B cell (primary cell): ENCODE measurements at regions not wholly inside any gene's neighbourhood (a gene's known extent, or its start where the extent isn't known, plus 50 kb on each side); places are given as distances from the start of the nearest gene placed in this dataset.

ENCODE experiments used
- ATAC-seq: fragments of 200-7000 bp; cut with Tn5 transposase; one replicate; pipeline ENCODE4 v1.10.0; 2021; ENCODE audit warnings: low read depth, mild to moderate bottlenecking, moderate number of reproducible peaks, moderate library complexity
- CTCF ChIA-PET: fragments of 350-600 bp; sonication (Branson Sonifier 250); formaldehyde crosslinking; loops from one replicate; lab custom pipeline; 2021; ENCODE audit warnings: antibody characterized with exemption, inconsistent platforms; lab: Charles Lee
- POLR2A ChIA-PET: fragments of 350-600 bp; sonication (Branson Sonifier 250); formaldehyde crosslinking; loops from one replicate; lab custom pipeline; 2021; ENCODE audit warnings: antibody characterized with exemption; lab: Charles Lee
- DNase-seq: peaks from one replicate; pipeline ENCODE4 v3.0.0; 2013
- H2AFZ ChIP-seq: 2 replicates; pipeline ENCODE4 v1.6.1; 2012; ENCODE audit warnings: mild to moderate bottlenecking, low read depth, low read length; ENCODE audit not compliant: insufficient read depth, poor library complexity, severe bottlenecking
- H3K27ac ChIP-seq, 2 donors: 1 replicate in 1 of 2; 2 replicates in 1 of 2; pipeline ENCODE4 v1.5.1; 2012 to 2013; ENCODE audit warnings: low read length in 2 of 2, mild to moderate bottlenecking in 2 of 2, moderate library complexity in 1 of 2
- H3K27me3 ChIP-seq, 4 experiments: fragments of 200-600 bp in 1 of 4; sonication (generic) in 1 of 4; replicated peaks in 1 of 4; 1 replicate in 2 of 4; 2 replicates in 2 of 4; pipeline versions ENCODE4 v1.6.1 to v1.7.0; 2013 to 2016; ENCODE audit warnings: low read length in 3 of 4, mild to moderate bottlenecking in 2 of 4, mixed read lengths in 1 of 4, moderate library complexity in 1 of 4; ENCODE audit not compliant: insufficient read depth in 4 of 4, control insufficient read depth in 3 of 4; ENCODE audit errors: control extremely low read depth in 1 of 4
- H3K36me3 ChIP-seq, 2 experiments: replicated peaks in 1 of 2; 1 replicate in 1 of 2; 2 replicates in 1 of 2; pipeline versions ENCODE4 v1.6.1 to v1.7.1; 2013; ENCODE audit warnings: low read length in 1 of 2; ENCODE audit not compliant: insufficient read depth in 2 of 2, control insufficient read depth in 1 of 2; ENCODE audit errors: control extremely low read depth in 1 of 2, extremely low read depth in 1 of 2
- H3K4me1 ChIP-seq, 2 donors: fragments of 200-600 bp in 1 of 2; sonication (generic) in 1 of 2; 1 replicate in 1 of 2; 2 replicates in 1 of 2; pipeline versions ENCODE4 v1.5.1 to v1.6.1; 2013 to 2017; ENCODE audit warnings: low read length in 2 of 2; ENCODE audit not compliant: control insufficient read depth in 2 of 2, insufficient read depth in 2 of 2
- H3K4me2 ChIP-seq: replicated peaks from 2 replicates; pipeline ENCODE3; 2012; ENCODE audit warnings: mild to moderate bottlenecking, low read depth, low read length; ENCODE audit not compliant: poor library complexity, severe bottlenecking
- H3K4me3 ChIP-seq, 5 experiments: fragments of 200-600 bp in 1 of 5; sonication (generic) in 1 of 5; 1 replicate in 3 of 5; 2 replicates in 2 of 5; pipeline versions ENCODE4 v1.5.1 to v1.7.0; 2011 to 2016; ENCODE audit warnings: low read length in 4 of 5, mild to moderate bottlenecking in 4 of 5, low read depth in 2 of 5, control low read depth in 1 of 5, moderate library complexity in 1 of 5; ENCODE audit not compliant: insufficient read depth in 1 of 5; ENCODE audit errors: control extremely low read depth in 1 of 5, extremely low read depth in 1 of 5
- H3K79me2 ChIP-seq: fragments of 200-600 bp; sonication (generic); one replicate; pipeline ENCODE4 v1.6.0; 2016; ENCODE audit warnings: low read length; ENCODE audit not compliant: control insufficient read depth, insufficient read depth
- H3K9ac ChIP-seq: fragments of 200-600 bp; sonication (generic); 2 replicates; pipeline ENCODE4 v1.6.1; 2017; ENCODE audit warnings: mild to moderate bottlenecking, low read length, moderate library complexity
- H3K9me3 ChIP-seq, 3 donors: one replicate each; pipeline versions ENCODE4 v1.6.1 to v1.7.1; 2013; ENCODE audit warnings: low read length in 2 of 3; ENCODE audit not compliant: control insufficient read depth in 2 of 3, insufficient read depth in 1 of 3; ENCODE audit errors: control extremely low read depth in 1 of 3
- H4K20me1 ChIP-seq: 2 replicates; pipeline ENCODE4 v1.6.0; 2012; ENCODE audit warnings: mild to moderate bottlenecking, low read length; ENCODE audit not compliant: insufficient read depth, control insufficient read depth, poor library complexity, severe bottlenecking
- H3K27ac Mint-ChIP-seq: one replicate; pipeline ENCODE4 v1.8.0; 2021; ENCODE audit warnings: mixed read lengths
- H3K27me3 Mint-ChIP-seq: one replicate; pipeline ENCODE4 v1.8.0; 2021; ENCODE audit warnings: mixed read lengths
- H3K4me1 Mint-ChIP-seq: one replicate; pipeline ENCODE4 v1.8.0; 2021; ENCODE audit warnings: mixed read lengths
- H3K4me3 Mint-ChIP-seq: one replicate; pipeline ENCODE4 v1.8.0; 2021; ENCODE audit warnings: mixed read lengths
- H3K9me3 Mint-ChIP-seq: one replicate; pipeline ENCODE4 v1.8.0; 2022; ENCODE audit warnings: mixed read lengths; ENCODE audit not compliant: insufficient read depth
- EZH2 ChIP-seq: IDR thresholded peaks from 2 replicates; pipeline ENCODE4 v1.6.1; 2012; ENCODE audit warnings: borderline replicate concordance, low read depth, mild to moderate bottlenecking, moderate library complexity, low read length; ENCODE audit not compliant: insufficient read depth, poor library complexity, severe bottlenecking
- WGBS: methylation state at CpG from one replicate; pipeline ENCODE4 v1.1.5; 2013; ENCODE audit warnings: missing lambda C conversion rate; ENCODE audit not compliant: insufficient coverage; 5-methylcytosine and 5-hydroxymethylcytosine counted together
- intact Hi-C: fragments of 100-400 bp; cut with micrococcal nuclease; formaldehyde crosslinking; loops from one replicate; pipeline ENCODE4 v1.10.0; 2022
- TF ChIP-seq, protein P1 (sequence below): fragments of 200-600 bp; IDR thresholded peaks from one replicate; pipeline ENCODE4 v1.8.0; 2022; ENCODE audit warnings: antibody characterized with exemption, mild to moderate bottlenecking

GRCh38 chr9:89743216-89743572 is 138.4 kb downstream of the GADD45G start:
- peak overlapping the region; percentile 60 for H3K4me2 ChIP-seq

More at GRCh38 chr9:89743216-89743572, 138.4 kb downstream of the GADD45G start:
- no peaks in the 10 kb centered on the region for H3K27me3 ChIP-seq
- ATAC-seq (no peak), DNase-seq (peak; percentile 30)
- no peak overlapping the region for H3K4me3 ChIP-seq
- H3K27ac ChIP-seq, result peak overlapping the region; percentile 33 to 62
- peak overlapping the region; percentile 38 for H3K27ac Mint-ChIP-seq
- H2AFZ ChIP-seq, result peak overlapping the region; percentile 70
- intact Hi-C loops, result loop anchor here (10.0 kb wide), 1 partner anchor 72 kb away; no protein-coding TSS in a partner anchor
- H3K79me2 ChIP-seq, result no peaks in the 10 kb centered on the region
- H3K36me3 ChIP-seq, result no peaks in the 10 kb centered on the region
- H3K9me3 Mint-ChIP-seq, result no peaks in the 10 kb centered on the region
- H3K9ac ChIP-seq, result no peak overlapping the region
- H4K20me1 ChIP-seq, result no peaks in the 10 kb centered on the region
- CTCF ChIA-PET, result interaction anchor here (1.2 kb wide), 3 partner anchors 83 to 352 kb away, joined by 3 to 4 read pairs (median 3); no protein-coding TSS in a partner anchor
- TF ChIP-seq EZH2, result no peak
- TF ChIP-seq, protein P1, sequence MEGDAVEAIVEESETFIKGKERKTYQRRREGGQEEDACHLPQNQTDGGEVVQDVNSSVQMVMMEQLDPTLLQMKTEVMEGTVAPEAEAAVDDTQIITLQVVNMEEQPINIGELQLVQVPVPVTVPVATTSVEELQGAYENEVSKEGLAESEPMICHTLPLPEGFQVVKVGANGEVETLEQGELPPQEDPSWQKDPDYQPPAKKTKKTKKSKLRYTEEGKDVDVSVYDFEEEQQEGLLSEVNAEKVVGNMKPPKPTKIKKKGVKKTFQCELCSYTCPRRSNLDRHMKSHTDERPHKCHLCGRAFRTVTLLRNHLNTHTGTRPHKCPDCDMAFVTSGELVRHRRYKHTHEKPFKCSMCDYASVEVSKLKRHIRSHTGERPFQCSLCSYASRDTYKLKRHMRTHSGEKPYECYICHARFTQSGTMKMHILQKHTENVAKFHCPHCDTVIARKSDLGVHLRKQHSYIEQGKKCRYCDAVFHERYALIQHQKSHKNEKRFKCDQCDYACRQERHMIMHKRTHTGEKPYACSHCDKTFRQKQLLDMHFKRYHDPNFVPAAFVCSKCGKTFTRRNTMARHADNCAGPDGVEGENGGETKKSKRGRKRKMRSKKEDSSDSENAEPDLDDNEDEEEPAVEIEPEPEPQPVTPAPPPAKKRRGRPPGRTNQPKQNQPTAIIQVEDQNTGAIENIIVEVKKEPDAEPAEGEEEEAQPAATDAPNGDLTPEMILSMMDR, result no peak
- peaks cover 40 to 56% of the 10 kb centered on the region in 2 donors for H3K4me1 ChIP-seq
- no peaks in the 10 kb centered on the region for H3K27me3 Mint-ChIP-seq
- 2% methylated on average over 5 of the region's 5 CpGs for WGBS
- no peak overlapping the region for H3K4me3 Mint-ChIP-seq
- peaks cover 54% of the 10 kb centered on the region for H3K4me1 Mint-ChIP-seq
- POLR2A ChIA-PET, result interaction anchor here (0.6 kb wide), 1 partner anchor 9 kb away, joined by 3 read pairs; no protein-coding TSS in a partner anchor
- H3K9me3 ChIP-seq, result peaks cover 0 to 11% (median 7%) of the 10 kb centered on the region in 3 donors
